Kidney (tissue), 13 donors: ENCODE measurements at regions not wholly inside any gene's neighbourhood (a gene's known extent, or its start where the extent isn't known, plus 50 kb on each side); places are given as distances from the start of the nearest gene placed in this dataset.
"Not testable (repeated sequence)": the region's sequence is repeated elsewhere in the genome, so short reads cannot be mapped to it uniquely, and the experiment has no call there.

ENCODE experiments used
- DNase-seq, 5 donors: peaks; one replicate each; pipeline ENCODE4 v3.0.0-alpha.2; 2013 to 2020
- FAIRE-seq: peaks from 2 replicates; lab custom pipeline; 2012; peaks lifted over from hg19 to GRCh38; lab: Jason Lieb, UNC
- H3K27ac ChIP-seq, 2 donors: one replicate each; pipeline ENCODE4 v1.7.0; 2013; ENCODE audit warnings: low read depth in 2 of 2, low read length in 2 of 2, inconsistent platforms in 1 of 2
- H3K27me3 ChIP-seq: one replicate; pipeline ENCODE4 v1.7.1; 2013; ENCODE audit warnings: low read length, inconsistent platforms; ENCODE audit not compliant: control insufficient read depth, insufficient read depth
- H3K36me3 ChIP-seq, 3 donors: one replicate each; pipeline versions ENCODE4 v1.7.0 to v1.7.1; 2013; ENCODE audit warnings: low read length in 3 of 3, control low read depth in 1 of 3, inconsistent platforms in 1 of 3; ENCODE audit not compliant: insufficient read depth in 3 of 3, control insufficient read depth in 2 of 3
- H3K4me1 ChIP-seq, 3 donors: one replicate each; pipeline versions ENCODE4 v1.7.0 to v1.7.1; 2013; ENCODE audit warnings: low read length in 3 of 3, inconsistent platforms in 1 of 3, low read depth in 1 of 3; ENCODE audit not compliant: control insufficient read depth in 2 of 3, insufficient read depth in 2 of 3
- H3K4me3 ChIP-seq, 3 donors: one replicate each; pipeline versions ENCODE4 v1.7.0 to v1.8.1; 2013; ENCODE audit warnings: low read length in 3 of 3, control low read depth in 1 of 3, inconsistent platforms in 1 of 3
- H3K9ac ChIP-seq, 3 donors: one replicate each; pipeline versions ENCODE4 v1.7.0 to v1.7.1; 2013; ENCODE audit warnings: low read length in 3 of 3, control low read depth in 1 of 3, inconsistent platforms in 1 of 3
- H3K9me3 ChIP-seq, 3 donors: one replicate each; pipeline versions ENCODE4 v1.7.0 to v1.7.1; 2013; ENCODE audit warnings: low read length in 3 of 3, control low read depth in 1 of 3, inconsistent platforms in 1 of 3; ENCODE audit not compliant: control insufficient read depth in 2 of 3, insufficient read depth in 1 of 3
- CTCF ChIP-seq: IDR thresholded peaks from 3 replicates; pipeline ENCODE4 v1.5.1; 2012; ENCODE audit warnings: mild to moderate bottlenecking, moderate library complexity, borderline replicate concordance; ENCODE audit not compliant: insufficient read depth; ENCODE audit errors: extremely low read depth
- intact Hi-C: fragments of 100-400 bp; cut with DNase I; formaldehyde crosslinking; loops from one replicate; pipeline ENCODE4 v1.11.1; 2022
- donor health status: control.
- donor health status: control.
- donor health status: control.
- donor health status: control.
- donor health status: control.
- donor health status: DM: yes; HTN: yes; CAD: no.
- donor health status: Normal renal cell carcinoma (clear cell type).

GRCh38 chr18:60188958-60189357, 183.6 kb downstream of the MC4R start:
- intact Hi-C loops: no loop called here
- Histone ChIP-seq H3K9ac (no peak overlapping the region), H3K27ac (no peak overlapping the region), H3K4me3 (no peak overlapping the region), H3K27me3 (no peaks in the 10 kb centered on the region), H3K4me1 (no peaks in the 10 kb centered on the region), H3K36me3 (no peaks in the 10 kb centered on the region), H3K9me3 (no peaks in the 10 kb centered on the region)
- DNase-seq (no peak), FAIRE-seq (no peak)
- no peak for TF ChIP-seq CTCF

GRCh38 chr18:60182223-60182622, 190.4 kb downstream of the MC4R start:
- no peak for TF ChIP-seq CTCF
- no peaks in the 10 kb centered on the region for H3K4me1 ChIP-seq
- H3K36me3 ChIP-seq: no peaks in the 10 kb centered on the region
- H3K27ac ChIP-seq: no peak overlapping the region
- H3K9ac ChIP-seq: no peak overlapping the region
- H3K9me3 ChIP-seq: no peaks in the 10 kb centered on the region
- FAIRE-seq (no peak), DNase-seq (no peak)
- H3K27me3 ChIP-seq: no peaks in the 10 kb centered on the region
- H3K4me3 ChIP-seq: no peak overlapping the region
- intact Hi-C loops: no loop called here

- H3K27ac ChIP-seq: no peak overlapping the region
- no peaks in the 10 kb centered on the region for H3K4me1 ChIP-seq
- no peak for FAIRE-seq
- intact Hi-C loops: no loop called here
- no peak for TF ChIP-seq CTCF
- H3K27me3 ChIP-seq: no peaks in the 10 kb centered on the region
- H3K36me3 ChIP-seq: no peaks in the 10 kb centered on the region
- no peak overlapping the region for H3K4me3 ChIP-seq
- H3K9me3 ChIP-seq: no peaks in the 10 kb centered on the region
- no peak overlapping the region for H3K9ac ChIP-seq
- DNase-seq: no peak
Measured at GRCh38 chr18:60180671-60181070, 191.9 kb downstream of the MC4R start.

- FAIRE-seq, H3K9ac ChIP-seq, H3K4me3 ChIP-seq, H3K9me3 ChIP-seq, H3K27me3 ChIP-seq, intact Hi-C loops, H3K27ac ChIP-seq, H3K36me3 ChIP-seq, H3K4me1 ChIP-seq, DNase-seq: not testable (repeated sequence)
Measured at GRCh38 chr18:60178224-60178623, 194.4 kb downstream of the MC4R start.
